GM12875 (cell line): ENCODE measurements at regions not wholly inside any gene's neighbourhood (a gene's known extent, or its start where the extent isn't known, plus 50 kb on each side); places are given as distances from the start of the nearest gene placed in this dataset.

ENCODE experiments used
- H3K4me3 ChIP-seq: one replicate; pipeline ENCODE4 v1.5.1; 2011; ENCODE audit warnings: low read depth, low read length, control low read depth
- CTCF ChIP-seq: IDR thresholded peaks from 2 replicates; pipeline ENCODE4 v1.5.1; 2011; ENCODE audit warnings: low read depth, mild to moderate bottlenecking, control low read depth, inconsistent platforms, low read length, moderate library complexity, borderline replicate concordance; ENCODE audit not compliant: insufficient read depth

GRCh38 chr12:20264026-20264425, 104.3 kb upstream of the PDE3A start:
- no peak for TF ChIP-seq CTCF
- H3K4me3 ChIP-seq, result no peak overlapping the region

GRCh38 chr12:20264608-20265114, 103.7 kb upstream of the PDE3A start:
- H3K4me3 ChIP-seq, result no peak overlapping the region
- no peak for TF ChIP-seq CTCF

GRCh38 chr12:20268121-20268732, 100.1 kb upstream of the PDE3A start:
- no peak overlapping the region for H3K4me3 ChIP-seq
- no peak for TF ChIP-seq CTCF

GRCh38 chr12:20268771-20269170, 99.6 kb upstream of the PDE3A start:
- H3K4me3 ChIP-seq, result no peak overlapping the region
- no peak for TF ChIP-seq CTCF

- TF ChIP-seq CTCF, result no peak
- no peak overlapping the region for H3K4me3 ChIP-seq
These were observed 98.8 kb upstream of the PDE3A start for GRCh38 chr12:20269337-20270067.

- TF ChIP-seq CTCF, result no peak
These were observed 97.8 kb upstream of the PDE3A start for GRCh38 chr12:20270557-20270956.

GRCh38 chr12:20272161-20272560, 96.2 kb upstream of the PDE3A start:
- H3K4me3 ChIP-seq, result no peak overlapping the region
- no peak for TF ChIP-seq CTCF

More at GRCh38 chr12:20270557-20270956, 97.8 kb upstream of the PDE3A start:
- no peak overlapping the region for H3K4me3 ChIP-seq
